Tibial nerve (tissue), 4 donors: ENCODE measurements at regions not wholly inside any gene's neighbourhood (a gene's known extent, or its start where the extent isn't known, plus 50 kb on each side); places are given as distances from the start of the nearest gene placed in this dataset.

Experiments used
- CTCF ChIP-seq, 5 experiments: fragments of 200-600 bp in 3 of 5; fragments of 450-650 bp in 2 of 5; sonication (generic) in 3 of 5; IDR thresholded peaks; one replicate each; pipeline ENCODE4 v1.5.1; 2016 to 2019; ENCODE audit warnings: antibody characterized with exemption in 5 of 5, mild to moderate bottlenecking in 3 of 5, moderate library complexity in 2 of 5
- EP300 ChIP-seq, 2 donors: sonication (generic); formaldehyde crosslinking; IDR thresholded peaks; one replicate each; pipeline ENCODE4 v1.6.1; 2017; ENCODE audit warnings: antibody characterized with exemption in 2 of 2, mild to moderate bottlenecking in 1 of 2
- POLR2A ChIP-seq, 2 donors: fragments of 450-650 bp; IDR thresholded peaks; one replicate each; pipeline ENCODE4 v1.6.1; 2017; ENCODE audit warnings: antibody characterized with exemption in 2 of 2, mild to moderate bottlenecking in 2 of 2, moderate library complexity in 2 of 2

- no peak for TF ChIP-seq CTCF (IDR thresholded peaks at IDR 0.05)
- no peak for TF ChIP-seq POLR2A (IDR thresholded peaks at IDR 0.05)
- no peak for TF ChIP-seq EP300 (IDR thresholded peaks at IDR 0.05)
These were observed 252.1 kb downstream of the RBM43 start for GRCh38 chr2:151009437-151010175.
